Glutamatergic neuron (in vitro differentiated cells): ENCODE measurements at regions not wholly inside any gene's neighbourhood (a gene's known extent, or its start where the extent isn't known, plus 50 kb on each side); places are given as distances from the start of the nearest gene placed in this dataset.
"Not testable (repeated sequence)": the region's sequence is repeated elsewhere in the genome, so short reads cannot be mapped to it uniquely, and the experiment has no call there.

ENCODE experiments used
- DNase-seq: peaks from one replicate; pipeline ENCODE4 v3.0.0; 2022
- H3K27ac Mint-ChIP-seq: one replicate; pipeline ENCODE4 v1.8.0; 2020; ENCODE audit warnings: mild to moderate bottlenecking, mixed read lengths, inconsistent platforms; ENCODE audit not compliant: unreplicated experiment
- H3K27me3 Mint-ChIP-seq: one replicate; pipeline ENCODE4 v1.8.0; 2020; ENCODE audit warnings: mild to moderate bottlenecking, moderate library complexity, mixed read lengths, inconsistent platforms; ENCODE audit not compliant: unreplicated experiment
- H3K36me3 Mint-ChIP-seq: one replicate; pipeline ENCODE4 v1.8.0; 2020; ENCODE audit warnings: mild to moderate bottlenecking, mixed read lengths, inconsistent platforms; ENCODE audit not compliant: unreplicated experiment
- H3K4me1 Mint-ChIP-seq: one replicate; pipeline ENCODE4 v1.8.0; 2020; ENCODE audit warnings: mild to moderate bottlenecking, low read depth, mixed read lengths, inconsistent platforms; ENCODE audit not compliant: unreplicated experiment
- H3K4me3 Mint-ChIP-seq: one replicate; pipeline ENCODE4 v1.8.0; 2020; ENCODE audit warnings: mild to moderate bottlenecking, mixed read lengths, inconsistent platforms; ENCODE audit not compliant: unreplicated experiment
- H3K9me3 Mint-ChIP-seq: one replicate; pipeline ENCODE4 v1.8.0; 2020; ENCODE audit warnings: mild to moderate bottlenecking, moderate library complexity, mixed read lengths, inconsistent platforms; ENCODE audit not compliant: unreplicated experiment
- TF ChIP-seq, protein P1 (sequence below): fragments of 200-600 bp; sonication (generic); IDR thresholded peaks from one replicate; pipeline ENCODE4 v1.5.0; 2021; ENCODE audit not compliant: partially characterized antibody, unreplicated experiment

DNA sequence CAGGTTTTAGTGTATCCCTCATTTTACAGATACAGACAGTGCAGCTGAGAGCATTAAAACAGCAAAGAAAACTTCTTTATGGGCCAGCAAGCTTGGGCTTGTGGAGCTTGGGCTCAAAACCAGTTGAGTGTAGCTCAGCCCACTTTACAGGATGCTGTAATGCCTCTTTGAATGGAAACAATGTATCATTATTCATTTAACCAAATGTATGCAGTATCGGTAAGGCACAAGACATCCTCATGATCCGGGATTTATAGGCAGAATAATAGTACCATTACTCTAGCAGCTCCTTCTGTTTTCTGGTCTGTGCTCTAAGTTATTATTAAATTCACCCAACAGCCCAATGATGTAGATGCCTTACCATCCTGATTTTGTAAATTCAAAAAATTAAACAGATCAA lies 575.1 kb upstream of the CDH7 start:
- H3K36me3 Mint-ChIP-seq = peaks cover 4% of the 10 kb centered on the region
- no peak for DNase-seq
- TF ChIP-seq, protein P1, sequence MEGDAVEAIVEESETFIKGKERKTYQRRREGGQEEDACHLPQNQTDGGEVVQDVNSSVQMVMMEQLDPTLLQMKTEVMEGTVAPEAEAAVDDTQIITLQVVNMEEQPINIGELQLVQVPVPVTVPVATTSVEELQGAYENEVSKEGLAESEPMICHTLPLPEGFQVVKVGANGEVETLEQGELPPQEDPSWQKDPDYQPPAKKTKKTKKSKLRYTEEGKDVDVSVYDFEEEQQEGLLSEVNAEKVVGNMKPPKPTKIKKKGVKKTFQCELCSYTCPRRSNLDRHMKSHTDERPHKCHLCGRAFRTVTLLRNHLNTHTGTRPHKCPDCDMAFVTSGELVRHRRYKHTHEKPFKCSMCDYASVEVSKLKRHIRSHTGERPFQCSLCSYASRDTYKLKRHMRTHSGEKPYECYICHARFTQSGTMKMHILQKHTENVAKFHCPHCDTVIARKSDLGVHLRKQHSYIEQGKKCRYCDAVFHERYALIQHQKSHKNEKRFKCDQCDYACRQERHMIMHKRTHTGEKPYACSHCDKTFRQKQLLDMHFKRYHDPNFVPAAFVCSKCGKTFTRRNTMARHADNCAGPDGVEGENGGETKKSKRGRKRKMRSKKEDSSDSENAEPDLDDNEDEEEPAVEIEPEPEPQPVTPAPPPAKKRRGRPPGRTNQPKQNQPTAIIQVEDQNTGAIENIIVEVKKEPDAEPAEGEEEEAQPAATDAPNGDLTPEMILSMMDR = no peak
- no peaks in the 10 kb centered on the region for H3K4me1 Mint-ChIP-seq
- no peak overlapping the region for H3K4me3 Mint-ChIP-seq
- no peaks in the 10 kb centered on the region for H3K9me3 Mint-ChIP-seq
- H3K27me3 Mint-ChIP-seq = peaks cover 2% of the 10 kb centered on the region
- no peak overlapping the region for H3K27ac Mint-ChIP-seq

DNA sequence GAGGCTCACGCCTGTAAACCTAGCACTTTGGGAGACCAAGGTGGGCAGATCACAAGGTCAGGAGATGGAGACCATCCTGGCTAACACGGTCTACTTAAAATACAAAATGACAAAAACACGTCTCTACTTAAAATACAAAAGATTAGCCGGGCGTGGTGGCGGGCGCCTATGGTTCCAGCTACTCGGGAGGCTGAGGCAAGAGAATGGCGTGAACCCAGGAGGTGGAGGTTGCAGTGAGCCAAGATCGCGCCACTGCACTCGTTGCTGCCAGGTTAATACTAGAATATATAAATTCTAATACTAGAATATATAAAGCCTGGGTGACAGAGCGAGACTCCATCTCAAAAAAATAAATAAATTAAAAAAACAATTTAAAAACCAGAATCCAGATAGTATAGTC lies 588.7 kb upstream of the CDH7 start:
- not testable (repeated sequence) for DNase-seq, H3K36me3 Mint-ChIP-seq, H3K9me3 Mint-ChIP-seq, H3K27ac Mint-ChIP-seq, H3K4me1 Mint-ChIP-seq, H3K27me3 Mint-ChIP-seq, H3K4me3 Mint-ChIP-seq

DNA sequence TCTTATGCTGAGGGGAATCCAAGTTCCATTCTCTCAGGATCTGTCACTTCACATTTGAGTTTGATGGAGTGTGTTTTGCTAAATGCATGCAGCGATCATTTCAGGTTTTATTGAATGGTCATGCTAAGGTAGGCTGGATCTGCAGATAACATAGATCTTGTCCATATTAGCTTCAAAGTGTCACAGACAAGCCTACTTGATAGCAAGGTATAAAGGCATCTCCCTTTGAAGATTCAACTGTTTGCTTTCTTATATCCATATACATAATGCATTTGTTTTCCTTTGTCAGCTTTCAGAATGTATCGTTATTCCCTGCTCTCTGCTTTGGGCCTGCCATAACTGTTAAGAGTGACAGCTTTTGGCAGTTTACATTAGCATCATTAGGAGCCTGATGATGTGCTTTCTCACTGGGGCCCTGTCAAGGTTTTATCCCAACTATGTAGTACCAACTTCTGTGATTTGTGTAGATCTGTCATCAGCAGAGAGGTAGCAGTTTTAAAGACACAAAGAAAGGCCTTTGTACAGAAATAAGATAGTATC lies 604.3 kb upstream of the CDH7 start:
- H3K4me1 Mint-ChIP-seq = peaks cover 3% of the 10 kb centered on the region
- no peaks in the 10 kb centered on the region for H3K27me3 Mint-ChIP-seq
- H3K4me3 Mint-ChIP-seq = no peak overlapping the region
- TF ChIP-seq, protein P1 = no peak
- no peaks in the 10 kb centered on the region for H3K9me3 Mint-ChIP-seq
- H3K27ac Mint-ChIP-seq = no peak overlapping the region
- H3K36me3 Mint-ChIP-seq = no peaks in the 10 kb centered on the region
- DNase-seq = no peak

DNA sequence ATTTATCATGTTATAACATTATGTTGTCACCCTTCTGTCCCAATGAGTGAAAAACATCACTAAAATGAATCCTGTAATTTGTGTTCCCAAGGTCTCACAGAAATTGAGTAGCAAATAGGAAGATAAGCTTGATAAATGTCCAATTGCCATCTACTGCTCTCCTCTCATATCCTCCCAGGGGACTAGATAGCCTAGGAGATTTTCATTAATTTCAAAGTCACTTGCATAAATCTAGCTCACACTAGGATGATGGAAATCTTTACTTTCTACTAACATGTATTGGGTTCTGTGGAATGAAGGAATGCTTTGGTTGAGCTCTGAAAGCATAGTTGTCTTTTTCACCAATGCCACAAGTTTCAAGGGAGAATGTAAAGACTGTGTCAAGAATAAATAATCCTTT lies 605.5 kb upstream of the CDH7 start:
- no peaks in the 10 kb centered on the region for H3K9me3 Mint-ChIP-seq
- no peaks in the 10 kb centered on the region for H3K36me3 Mint-ChIP-seq
- no peaks in the 10 kb centered on the region for H3K27me3 Mint-ChIP-seq
- peaks cover 3% of the 10 kb centered on the region for H3K4me1 Mint-ChIP-seq
- H3K4me3 Mint-ChIP-seq = no peak overlapping the region
- DNase-seq = no peak
- H3K27ac Mint-ChIP-seq = no peak overlapping the region
- TF ChIP-seq, protein P1 = no peak

DNA sequence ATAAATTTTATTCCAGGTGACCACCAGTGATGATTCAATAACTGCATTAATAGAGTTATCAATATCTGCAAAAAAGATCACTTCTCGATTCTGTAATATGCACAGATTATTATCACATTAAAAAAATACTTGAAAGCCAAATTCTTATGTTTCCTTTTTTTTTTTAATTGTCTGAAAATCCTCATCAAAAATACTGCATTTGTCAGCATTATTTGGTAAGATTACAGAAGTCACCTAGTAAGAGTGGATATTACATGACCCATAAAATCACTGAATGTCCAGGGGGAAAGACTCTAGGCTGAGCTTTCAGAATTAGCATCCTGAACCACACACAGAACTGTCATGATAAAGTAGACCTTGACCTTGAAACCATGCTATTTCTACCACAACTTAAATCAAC lies 617.2 kb upstream of the CDH7 start:
- TF ChIP-seq, protein P1 = no peak

More for the DNA sequence above, 617.2 kb upstream of the CDH7 start:
- Mint-ChIP-seq H3K4me3 (no peak overlapping the region), H3K27ac (no peak overlapping the region), H3K9me3 (no peaks in the 10 kb centered on the region), H3K27me3 (no peaks in the 10 kb centered on the region), H3K4me1 (no peaks in the 10 kb centered on the region), H3K36me3 (no peaks in the 10 kb centered on the region)
- DNase-seq = no peak
